ENCODE measurements at regions not wholly inside any gene's neighbourhood (a gene's known extent, or its start where the extent isn't known, plus 50 kb on each side); places are given as distances from the start of the nearest gene placed in this dataset.

DNA sequence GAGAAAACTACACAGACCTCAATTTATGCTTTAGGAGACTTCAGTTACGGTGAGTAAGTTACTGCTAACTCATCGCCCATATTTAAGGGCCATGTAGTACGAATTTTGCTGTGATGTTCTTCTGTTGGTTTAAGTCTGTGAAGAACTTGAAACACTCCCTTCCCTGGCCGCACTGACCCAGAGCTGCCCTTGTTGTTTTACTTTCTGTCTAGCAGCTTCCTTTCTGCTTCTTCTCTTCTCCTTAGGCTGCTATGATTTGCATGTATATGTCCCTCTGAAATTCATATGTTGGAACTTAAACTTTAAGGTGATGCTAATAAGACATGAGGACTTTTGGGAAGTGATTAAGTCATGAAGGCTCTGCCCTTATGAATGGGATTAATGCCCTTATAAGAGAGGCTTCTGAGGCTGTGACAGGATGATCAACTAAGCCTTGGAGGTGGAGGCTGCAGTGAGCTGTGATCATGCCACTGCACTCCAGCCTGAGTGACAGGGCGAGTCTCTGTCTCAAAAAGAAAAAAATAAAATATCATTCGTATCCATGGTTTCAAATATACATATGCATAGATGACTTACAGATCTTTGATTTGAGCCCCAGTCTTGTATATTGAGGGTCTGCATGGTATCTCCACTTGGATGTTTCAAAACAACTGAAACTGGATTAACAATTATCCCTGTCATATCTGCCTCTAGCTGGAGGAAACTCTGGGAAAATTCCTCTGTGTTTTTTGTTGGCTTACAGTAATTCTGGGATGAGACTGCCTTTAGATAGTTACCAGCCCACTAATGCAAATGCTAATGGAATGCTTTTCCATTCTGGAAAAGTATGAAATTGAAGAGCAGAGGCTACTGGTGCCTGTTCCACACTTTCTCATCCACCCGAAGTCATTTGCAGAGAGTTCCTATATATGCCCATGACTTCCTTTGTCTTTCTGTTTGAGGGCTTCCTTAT lies 263.4 kb upstream of the ACTBL2 start:
- TF ChIP-seq, protein P1, sequence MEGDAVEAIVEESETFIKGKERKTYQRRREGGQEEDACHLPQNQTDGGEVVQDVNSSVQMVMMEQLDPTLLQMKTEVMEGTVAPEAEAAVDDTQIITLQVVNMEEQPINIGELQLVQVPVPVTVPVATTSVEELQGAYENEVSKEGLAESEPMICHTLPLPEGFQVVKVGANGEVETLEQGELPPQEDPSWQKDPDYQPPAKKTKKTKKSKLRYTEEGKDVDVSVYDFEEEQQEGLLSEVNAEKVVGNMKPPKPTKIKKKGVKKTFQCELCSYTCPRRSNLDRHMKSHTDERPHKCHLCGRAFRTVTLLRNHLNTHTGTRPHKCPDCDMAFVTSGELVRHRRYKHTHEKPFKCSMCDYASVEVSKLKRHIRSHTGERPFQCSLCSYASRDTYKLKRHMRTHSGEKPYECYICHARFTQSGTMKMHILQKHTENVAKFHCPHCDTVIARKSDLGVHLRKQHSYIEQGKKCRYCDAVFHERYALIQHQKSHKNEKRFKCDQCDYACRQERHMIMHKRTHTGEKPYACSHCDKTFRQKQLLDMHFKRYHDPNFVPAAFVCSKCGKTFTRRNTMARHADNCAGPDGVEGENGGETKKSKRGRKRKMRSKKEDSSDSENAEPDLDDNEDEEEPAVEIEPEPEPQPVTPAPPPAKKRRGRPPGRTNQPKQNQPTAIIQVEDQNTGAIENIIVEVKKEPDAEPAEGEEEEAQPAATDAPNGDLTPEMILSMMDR (IDR thresholded peaks at IDR 0.05; ENCODE audit: low read depth, low read length): no peak
- no peak overlapping the region for H3K4me3 ChIP-seq (ENCODE audit: low read depth, low read length)
- 0 out of 2 replicates have a peak, but pooled peaks cover 6% of the 10 kb centered on the region for H3K9me3 ChIP-seq (ENCODE audit: control insufficient read depth, insufficient read depth, low read length)
- no peaks in the 10 kb centered on the region for H3K27me3 ChIP-seq (ENCODE audit: control insufficient read depth, insufficient read depth, low read length)
- ChIA-PET CTCF (interaction anchor here (0.9 kb wide), 1 partner anchor 448 kb away, joined by 4 read pairs; no protein-coding TSS in a partner anchor), POLR2A (no interaction called here)
- no peak for DNase-seq (ENCODE audit: low read depth, low spot score)
- H3K27ac ChIP-seq (ENCODE audit: low read depth, low read length): no peak overlapping the region

DNA sequence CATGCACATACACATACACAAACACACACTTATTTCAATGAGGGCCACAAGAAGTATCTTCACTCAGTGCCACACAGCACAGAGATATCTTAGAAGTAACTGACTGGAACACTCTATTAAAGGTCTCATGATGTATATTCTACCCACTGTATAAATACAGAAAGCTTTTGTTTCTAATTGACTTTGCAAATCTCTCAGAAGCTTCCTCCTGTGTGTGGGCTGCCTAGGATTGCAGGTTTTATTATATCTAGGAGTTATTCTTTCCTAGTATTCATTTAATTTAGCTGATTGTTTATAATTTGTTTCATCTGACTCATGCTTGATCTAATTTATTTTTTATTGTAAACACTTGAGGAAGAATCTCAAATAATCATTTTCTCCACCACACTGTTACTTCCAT lies 262.4 kb upstream of the ACTBL2 start:
- CTCF ChIA-PET: interaction anchor here (0.9 kb wide), 1 partner anchor 447 kb away, joined by 4 read pairs; no protein-coding TSS in a partner anchor
- Histone ChIP-seq H3K4me3 (ENCODE audit: low read depth, low read length) (no peak overlapping the region), H3K27me3 (ENCODE audit: control insufficient read depth, insufficient read depth, low read length) (no peaks in the 10 kb centered on the region), H3K9me3 (ENCODE audit: control insufficient read depth, insufficient read depth, low read length) (no peaks in the 10 kb centered on the region), H3K27ac (ENCODE audit: low read depth, low read length) (no peak overlapping the region)
- TF ChIP-seq, protein P1 (IDR thresholded peaks at IDR 0.05; ENCODE audit: low read depth, low read length): no peak
- POLR2A ChIA-PET: no interaction called here
- no peak for DNase-seq (ENCODE audit: low read depth, low spot score)

DNA sequence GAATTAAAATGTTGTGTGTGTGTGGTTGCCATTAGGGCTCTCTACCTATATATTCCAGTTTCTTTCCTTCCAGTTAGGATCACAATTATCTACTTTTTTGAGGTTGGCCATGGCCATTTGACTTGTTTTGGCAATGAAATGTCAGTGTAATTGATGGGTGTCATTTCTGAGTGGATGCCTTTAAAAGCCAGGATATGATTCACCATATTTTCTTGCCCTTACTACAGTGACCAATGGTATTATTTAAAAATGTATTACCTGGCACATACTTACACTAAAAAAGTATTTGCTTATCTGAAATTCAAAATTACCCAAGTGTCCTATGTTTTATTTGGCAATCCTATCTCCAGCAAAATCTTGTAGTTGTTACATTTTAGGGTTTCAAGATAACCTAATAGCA lies 258.7 kb upstream of the ACTBL2 start:
- H3K27ac ChIP-seq (ENCODE audit: low read depth, low read length): no peak overlapping the region
- ChIA-PET POLR2A (no interaction called here), CTCF (interaction anchor here (3.5 kb wide), 1 partner anchor 38 kb away, joined by 12 read pairs; no protein-coding TSS in a partner anchor)
- H3K27me3 ChIP-seq (ENCODE audit: control insufficient read depth, insufficient read depth, low read length): no peaks in the 10 kb centered on the region
- TF ChIP-seq, protein P1 (IDR thresholded peaks at IDR 0.05; ENCODE audit: low read depth, low read length): no peak
- no peak overlapping the region for H3K4me3 ChIP-seq (ENCODE audit: low read depth, low read length)
- DNase-seq (ENCODE audit: low read depth, low spot score): no peak
- H3K9me3 ChIP-seq (ENCODE audit: control insufficient read depth, insufficient read depth, low read length): no peaks in the 10 kb centered on the region

DNA sequence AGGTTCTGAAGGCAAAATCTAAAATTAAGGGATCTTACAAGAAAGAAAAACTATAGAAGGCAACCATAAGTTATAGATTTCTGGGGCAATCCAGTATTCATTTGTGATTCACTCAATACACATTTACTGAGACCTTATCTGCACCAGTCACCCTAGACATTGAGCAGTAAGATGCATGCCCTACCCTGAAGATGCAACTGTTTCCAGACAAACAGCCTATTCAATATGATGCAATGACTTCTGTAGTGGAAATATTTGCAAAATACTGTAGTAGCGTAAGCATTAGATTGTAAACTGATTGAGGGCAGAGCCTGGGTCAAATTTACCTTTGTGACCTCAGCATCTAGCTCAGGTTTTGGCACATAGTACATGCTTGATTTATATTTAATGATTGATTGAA lies 256.2 kb upstream of the ACTBL2 start:
- Histone ChIP-seq H3K27me3 (ENCODE audit: control insufficient read depth, insufficient read depth, low read length) (no peaks in the 10 kb centered on the region), H3K27ac (ENCODE audit: low read depth, low read length) (no peak overlapping the region), H3K9me3 (ENCODE audit: control insufficient read depth, insufficient read depth, low read length) (no peaks in the 10 kb centered on the region), H3K4me3 (ENCODE audit: low read depth, low read length) (no peak overlapping the region)
- no peak for DNase-seq (ENCODE audit: low read depth, low spot score)
- TF ChIP-seq, protein P1 (IDR thresholded peaks at IDR 0.05; ENCODE audit: low read depth, low read length): no peak
- POLR2A ChIA-PET: no interaction called here
- CTCF ChIA-PET: interaction anchor here (1.5 kb wide), 1 partner anchor 89 kb away, joined by 3 read pairs; no protein-coding TSS in a partner anchor

DNA sequence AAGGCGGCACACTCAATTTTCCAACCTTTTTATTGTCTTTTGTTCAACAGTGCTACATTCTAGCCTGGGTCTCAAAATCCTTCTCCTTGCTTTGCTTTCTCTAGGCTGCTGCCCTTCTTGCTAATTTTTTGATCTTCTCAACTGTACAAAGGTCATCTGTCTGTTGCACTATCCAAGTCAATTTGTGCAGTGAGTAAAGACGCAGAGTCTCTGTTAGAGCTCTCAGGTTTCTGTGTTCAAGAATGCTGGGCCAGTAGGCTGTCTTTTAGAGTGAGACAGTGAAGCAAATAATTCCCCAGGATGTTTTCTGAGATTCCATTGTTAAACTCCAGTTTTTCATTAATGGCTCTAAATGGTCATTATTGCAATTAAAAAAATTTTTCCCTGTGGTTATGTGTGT lies 255.7 kb upstream of the ACTBL2 start:
- CTCF ChIA-PET: interaction anchor here (1.5 kb wide), 1 partner anchor 88 kb away, joined by 3 read pairs; no protein-coding TSS in a partner anchor
- no peak overlapping the region for H3K27ac ChIP-seq (ENCODE audit: low read depth, low read length)
- POLR2A ChIA-PET: no interaction called here
- DNase-seq (ENCODE audit: low read depth, low spot score): no peak
- H3K27me3 ChIP-seq (ENCODE audit: control insufficient read depth, insufficient read depth, low read length): no peaks in the 10 kb centered on the region
- TF ChIP-seq, protein P1 (IDR thresholded peaks at IDR 0.05; ENCODE audit: low read depth, low read length): no peak
- H3K4me3 ChIP-seq (ENCODE audit: low read depth, low read length): no peak overlapping the region
- H3K9me3 ChIP-seq (ENCODE audit: control insufficient read depth, insufficient read depth, low read length): no peaks in the 10 kb centered on the region
